B cell (primary cell): ENCODE measurements at regions not wholly inside any gene's neighbourhood (a gene's known extent, or its start where the extent isn't known, plus 50 kb on each side); places are given as distances from the start of the nearest gene placed in this dataset.

ENCODE experiments used
- ATAC-seq: fragments of 200-7000 bp; cut with Tn5 transposase; one replicate; pipeline ENCODE4 v1.10.0; 2021; ENCODE audit warnings: low read depth, mild to moderate bottlenecking, moderate number of reproducible peaks, moderate library complexity
- CTCF ChIA-PET: fragments of 350-600 bp; sonication (Branson Sonifier 250); formaldehyde crosslinking; loops from one replicate; lab custom pipeline; 2021; ENCODE audit warnings: antibody characterized with exemption, inconsistent platforms; lab: Charles Lee
- POLR2A ChIA-PET: fragments of 350-600 bp; sonication (Branson Sonifier 250); formaldehyde crosslinking; loops from one replicate; lab custom pipeline; 2021; ENCODE audit warnings: antibody characterized with exemption; lab: Charles Lee
- DNase-seq: peaks from one replicate; pipeline ENCODE4 v3.0.0; 2013
- H2AFZ ChIP-seq: 2 replicates; pipeline ENCODE4 v1.6.1; 2012; ENCODE audit warnings: mild to moderate bottlenecking, low read depth, low read length; ENCODE audit not compliant: insufficient read depth, poor library complexity, severe bottlenecking
- H3K27ac ChIP-seq, 2 donors: 1 replicate in 1 of 2; 2 replicates in 1 of 2; pipeline ENCODE4 v1.5.1; 2012 to 2013; ENCODE audit warnings: low read length in 2 of 2, mild to moderate bottlenecking in 2 of 2, moderate library complexity in 1 of 2
- H3K27me3 ChIP-seq, 4 experiments: fragments of 200-600 bp in 1 of 4; sonication (generic) in 1 of 4; replicated peaks in 1 of 4; 1 replicate in 2 of 4; 2 replicates in 2 of 4; pipeline versions ENCODE4 v1.6.1 to v1.7.0; 2013 to 2016; ENCODE audit warnings: low read length in 3 of 4, mild to moderate bottlenecking in 2 of 4, mixed read lengths in 1 of 4, moderate library complexity in 1 of 4; ENCODE audit not compliant: insufficient read depth in 4 of 4, control insufficient read depth in 3 of 4; ENCODE audit errors: control extremely low read depth in 1 of 4
- H3K36me3 ChIP-seq, 2 experiments: replicated peaks in 1 of 2; 1 replicate in 1 of 2; 2 replicates in 1 of 2; pipeline versions ENCODE4 v1.6.1 to v1.7.1; 2013; ENCODE audit warnings: low read length in 1 of 2; ENCODE audit not compliant: insufficient read depth in 2 of 2, control insufficient read depth in 1 of 2; ENCODE audit errors: control extremely low read depth in 1 of 2, extremely low read depth in 1 of 2
- H3K4me1 ChIP-seq, 2 donors: fragments of 200-600 bp in 1 of 2; sonication (generic) in 1 of 2; 1 replicate in 1 of 2; 2 replicates in 1 of 2; pipeline versions ENCODE4 v1.5.1 to v1.6.1; 2013 to 2017; ENCODE audit warnings: low read length in 2 of 2; ENCODE audit not compliant: control insufficient read depth in 2 of 2, insufficient read depth in 2 of 2
- H3K4me2 ChIP-seq: replicated peaks from 2 replicates; pipeline ENCODE3; 2012; ENCODE audit warnings: mild to moderate bottlenecking, low read depth, low read length; ENCODE audit not compliant: poor library complexity, severe bottlenecking
- H3K4me3 ChIP-seq, 5 experiments: fragments of 200-600 bp in 1 of 5; sonication (generic) in 1 of 5; 1 replicate in 3 of 5; 2 replicates in 2 of 5; pipeline versions ENCODE4 v1.5.1 to v1.7.0; 2011 to 2016; ENCODE audit warnings: low read length in 4 of 5, mild to moderate bottlenecking in 4 of 5, low read depth in 2 of 5, control low read depth in 1 of 5, moderate library complexity in 1 of 5; ENCODE audit not compliant: insufficient read depth in 1 of 5; ENCODE audit errors: control extremely low read depth in 1 of 5, extremely low read depth in 1 of 5
- H3K79me2 ChIP-seq: fragments of 200-600 bp; sonication (generic); one replicate; pipeline ENCODE4 v1.6.0; 2016; ENCODE audit warnings: low read length; ENCODE audit not compliant: control insufficient read depth, insufficient read depth
- H3K9ac ChIP-seq: fragments of 200-600 bp; sonication (generic); 2 replicates; pipeline ENCODE4 v1.6.1; 2017; ENCODE audit warnings: mild to moderate bottlenecking, low read length, moderate library complexity
- H3K9me3 ChIP-seq, 3 donors: one replicate each; pipeline versions ENCODE4 v1.6.1 to v1.7.1; 2013; ENCODE audit warnings: low read length in 2 of 3; ENCODE audit not compliant: control insufficient read depth in 2 of 3, insufficient read depth in 1 of 3; ENCODE audit errors: control extremely low read depth in 1 of 3
- H4K20me1 ChIP-seq: 2 replicates; pipeline ENCODE4 v1.6.0; 2012; ENCODE audit warnings: mild to moderate bottlenecking, low read length; ENCODE audit not compliant: insufficient read depth, control insufficient read depth, poor library complexity, severe bottlenecking
- H3K27ac Mint-ChIP-seq: one replicate; pipeline ENCODE4 v1.8.0; 2021; ENCODE audit warnings: mixed read lengths
- H3K27me3 Mint-ChIP-seq: one replicate; pipeline ENCODE4 v1.8.0; 2021; ENCODE audit warnings: mixed read lengths
- H3K4me1 Mint-ChIP-seq: one replicate; pipeline ENCODE4 v1.8.0; 2021; ENCODE audit warnings: mixed read lengths
- H3K4me3 Mint-ChIP-seq: one replicate; pipeline ENCODE4 v1.8.0; 2021; ENCODE audit warnings: mixed read lengths
- H3K9me3 Mint-ChIP-seq: one replicate; pipeline ENCODE4 v1.8.0; 2022; ENCODE audit warnings: mixed read lengths; ENCODE audit not compliant: insufficient read depth
- EZH2 ChIP-seq: IDR thresholded peaks from 2 replicates; pipeline ENCODE4 v1.6.1; 2012; ENCODE audit warnings: borderline replicate concordance, low read depth, mild to moderate bottlenecking, moderate library complexity, low read length; ENCODE audit not compliant: insufficient read depth, poor library complexity, severe bottlenecking
- WGBS: methylation state at CpG from one replicate; pipeline ENCODE4 v1.1.5; 2013; ENCODE audit warnings: missing lambda C conversion rate; ENCODE audit not compliant: insufficient coverage; 5-methylcytosine and 5-hydroxymethylcytosine counted together
- intact Hi-C: fragments of 100-400 bp; cut with micrococcal nuclease; formaldehyde crosslinking; loops from one replicate; pipeline ENCODE4 v1.10.0; 2022
- TF ChIP-seq, protein P1 (sequence below): fragments of 200-600 bp; IDR thresholded peaks from one replicate; pipeline ENCODE4 v1.8.0; 2022; ENCODE audit warnings: antibody characterized with exemption, mild to moderate bottlenecking

DNA sequence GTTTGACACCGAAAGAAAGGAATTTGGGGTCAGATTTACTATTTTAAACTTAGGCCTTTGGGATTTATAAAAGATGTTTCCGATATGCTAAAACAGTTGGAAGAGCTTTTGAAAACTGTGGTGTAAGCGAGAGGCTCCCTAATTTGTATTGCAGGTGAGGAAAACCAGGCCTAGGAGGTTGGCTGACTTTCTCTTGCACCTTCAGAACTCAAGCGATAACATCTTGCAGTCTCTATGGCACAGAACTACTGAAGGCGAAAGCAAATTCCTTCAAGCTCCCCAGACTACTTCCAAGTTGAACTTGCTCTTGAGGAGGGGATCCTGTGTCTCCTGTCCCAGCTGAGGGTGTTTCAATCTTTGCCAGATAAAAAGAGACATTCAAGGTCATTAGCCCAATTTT is 685.7 kb downstream of the ADGRL2 start:
- Histone ChIP-seq H3K27me3 (no peaks in the 10 kb centered on the region), H3K9ac (no peak overlapping the region), H2AFZ (no peak overlapping the region), H4K20me1 (no peaks in the 10 kb centered on the region), H3K79me2 (no peaks in the 10 kb centered on the region), H3K4me2 (no peak overlapping the region), H3K4me1 (no peaks in the 10 kb centered on the region), H3K9me3 (no peaks in the 10 kb centered on the region), H3K36me3 (no peaks in the 10 kb centered on the region), H3K27ac (no peak overlapping the region), H3K4me3 (no peak overlapping the region)
- Mint-ChIP-seq H3K27ac (no peak overlapping the region), H3K4me1 (no peaks in the 10 kb centered on the region), H3K9me3 (no peaks in the 10 kb centered on the region), H3K4me3 (no peak overlapping the region), H3K27me3 (no peaks in the 10 kb centered on the region)
- intact Hi-C loops: no loop called here
- CTCF ChIA-PET: interaction anchor here (0.7 kb wide), 1 partner anchor 239 kb away, joined by 5 read pairs; no protein-coding TSS in a partner anchor
- ATAC-seq (no peak), DNase-seq (no peak)
- POLR2A ChIA-PET: no interaction called here
- WGBS: 88% methylated on average over 2 of the region's 5 CpGs
- no peak for TF ChIP-seq EZH2
- TF ChIP-seq, protein P1, sequence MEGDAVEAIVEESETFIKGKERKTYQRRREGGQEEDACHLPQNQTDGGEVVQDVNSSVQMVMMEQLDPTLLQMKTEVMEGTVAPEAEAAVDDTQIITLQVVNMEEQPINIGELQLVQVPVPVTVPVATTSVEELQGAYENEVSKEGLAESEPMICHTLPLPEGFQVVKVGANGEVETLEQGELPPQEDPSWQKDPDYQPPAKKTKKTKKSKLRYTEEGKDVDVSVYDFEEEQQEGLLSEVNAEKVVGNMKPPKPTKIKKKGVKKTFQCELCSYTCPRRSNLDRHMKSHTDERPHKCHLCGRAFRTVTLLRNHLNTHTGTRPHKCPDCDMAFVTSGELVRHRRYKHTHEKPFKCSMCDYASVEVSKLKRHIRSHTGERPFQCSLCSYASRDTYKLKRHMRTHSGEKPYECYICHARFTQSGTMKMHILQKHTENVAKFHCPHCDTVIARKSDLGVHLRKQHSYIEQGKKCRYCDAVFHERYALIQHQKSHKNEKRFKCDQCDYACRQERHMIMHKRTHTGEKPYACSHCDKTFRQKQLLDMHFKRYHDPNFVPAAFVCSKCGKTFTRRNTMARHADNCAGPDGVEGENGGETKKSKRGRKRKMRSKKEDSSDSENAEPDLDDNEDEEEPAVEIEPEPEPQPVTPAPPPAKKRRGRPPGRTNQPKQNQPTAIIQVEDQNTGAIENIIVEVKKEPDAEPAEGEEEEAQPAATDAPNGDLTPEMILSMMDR: no peak

DNA sequence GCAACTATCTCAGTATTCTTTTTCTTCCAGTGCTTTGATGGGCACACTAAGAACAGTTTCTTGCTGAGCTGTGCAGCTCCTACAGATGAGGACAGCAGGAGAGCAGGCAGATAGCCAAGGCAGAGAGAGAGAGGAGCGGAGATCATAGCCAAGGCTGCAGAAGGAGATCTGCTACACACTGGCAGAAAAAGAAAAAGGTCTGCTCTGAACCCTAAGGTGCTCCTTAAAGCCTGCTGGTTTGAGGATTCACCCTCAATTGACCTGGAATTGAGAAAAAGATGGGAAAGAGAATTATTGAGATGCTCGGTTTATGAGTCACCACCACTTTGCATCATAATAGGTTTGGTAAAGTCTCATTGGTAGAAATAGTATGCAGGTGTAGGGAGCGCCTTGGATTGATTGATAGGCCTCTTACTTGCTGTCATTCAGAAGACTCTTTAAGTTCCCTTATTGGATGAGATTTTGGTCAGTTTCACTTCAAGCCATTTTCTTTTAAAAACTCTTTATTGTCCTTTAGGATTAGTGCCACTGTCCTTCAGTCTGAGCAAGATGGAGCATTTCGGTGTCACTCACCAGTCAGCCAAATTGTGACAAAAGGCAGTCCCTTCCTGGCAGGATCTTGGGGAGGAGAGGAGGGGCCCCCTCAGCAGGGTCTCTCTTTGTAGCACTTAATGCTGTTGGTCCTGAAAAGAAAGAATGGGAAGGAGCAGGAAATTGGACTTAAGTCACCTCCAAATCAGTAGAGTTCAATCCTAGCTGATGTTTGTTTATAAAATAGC is 685.0 kb downstream of the ADGRL2 start:
- no peak for TF ChIP-seq EZH2
- 100% methylated on average over 2 of the region's 4 CpGs for WGBS
- H3K4me1 Mint-ChIP-seq: no peaks in the 10 kb centered on the region
- Histone ChIP-seq H3K27ac (no peak overlapping the region), H3K79me2 (no peaks in the 10 kb centered on the region), H2AFZ (no peak overlapping the region), H3K27me3 (no peaks in the 10 kb centered on the region), H3K4me1 (no peaks in the 10 kb centered on the region), H3K9ac (no peak overlapping the region), H4K20me1 (no peaks in the 10 kb centered on the region), H3K9me3 (no peaks in the 10 kb centered on the region), H3K4me2 (no peak overlapping the region), H3K36me3 (no peaks in the 10 kb centered on the region), H3K4me3 (no peak overlapping the region)
- ChIA-PET POLR2A (no interaction called here), CTCF (no interaction called here)
- ATAC-seq: no peak
- no peaks in the 10 kb centered on the region for H3K27me3 Mint-ChIP-seq
- DNase-seq: no peak
- no peak overlapping the region for H3K4me3 Mint-ChIP-seq
- no peak overlapping the region for H3K27ac Mint-ChIP-seq
- no peaks in the 10 kb centered on the region for H3K9me3 Mint-ChIP-seq
- intact Hi-C loops: no loop called here
